Esophagus squamous epithelium (tissue), 5 donors: ENCODE measurements at regions not wholly inside any gene's neighbourhood (a gene's known extent, or its start where the extent isn't known, plus 50 kb on each side); places are given as distances from the start of the nearest gene placed in this dataset.

ENCODE experiments used
- DNase-seq: peaks from one replicate; lab custom pipeline; 2025; lab: John Stamatoyannopoulos, UW
- H3K27ac ChIP-seq, 4 donors: fragments of 200-600 bp; sonication (generic); one replicate each; pipeline ENCODE4 v1.5.1; 2016 to 2019; ENCODE audit warnings: mild to moderate bottlenecking in 1 of 4
- H3K27me3 ChIP-seq, 4 donors: fragments of 200-600 bp; sonication (generic); 1 replicate in 3 of 4; 2 replicates in 1 of 4; pipeline versions ENCODE4 v1.5.1 to v1.6.0; 2017 to 2021; ENCODE audit warnings: antibody characterized with exemption in 1 of 4
- H3K36me3 ChIP-seq, 3 donors: fragments of 200-600 bp; sonication (generic); one replicate each; pipeline ENCODE4 v1.5.1; 2016 to 2019
- H3K4me1 ChIP-seq, 3 donors: fragments of 200-600 bp; sonication (generic); one replicate each; pipeline ENCODE4 v1.5.1; 2017 to 2019
- H3K4me3 ChIP-seq, 4 donors: fragments of 200-600 bp; sonication (generic); 1 replicate in 3 of 4; 2 replicates in 1 of 4; pipeline ENCODE4 v1.5.1; 2016 to 2019; ENCODE audit warnings: mild to moderate bottlenecking in 2 of 4, moderate library complexity in 1 of 4
- H3K9me3 ChIP-seq, 3 donors: fragments of 200-600 bp; sonication (generic); one replicate each; pipeline ENCODE4 v1.5.1; 2016 to 2019
- CTCF ChIP-seq, 6 experiments: fragments of 450-650 bp in 4 of 6; fragments of 200-600 bp in 2 of 6; sonication (generic) in 2 of 6; IDR thresholded peaks; one replicate each; pipeline ENCODE4 v1.5.1; 2016 to 2019; ENCODE audit warnings: antibody characterized with exemption in 6 of 6, mild to moderate bottlenecking in 4 of 6, moderate library complexity in 4 of 6
- POLR2A ChIP-seq, 4 donors: fragments of 450-650 bp; IDR thresholded peaks; one replicate each; pipeline ENCODE4 v1.6.1; 2017; ENCODE audit warnings: antibody characterized with exemption in 4 of 4, mild to moderate bottlenecking in 4 of 4, moderate library complexity in 3 of 4
- WGBS, 2 donors: methylation state at CpG; one replicate each; pipeline ENCODE4 v1.1.5; 2018; 5-methylcytosine and 5-hydroxymethylcytosine counted together
- intact Hi-C: fragments of 100-400 bp; cut with DNase I; formaldehyde crosslinking; loops from one replicate; pipeline ENCODE4 v1.15.0; 2022
- donor health status: DM: yes; HTN: yes; CAD: no.

- TF ChIP-seq POLR2A (IDR thresholded peaks at IDR 0.05): peak in 2 of 4 donors; percentile 81 to 93
- no peak for TF ChIP-seq CTCF (IDR thresholded peaks at IDR 0.05)
- Histone ChIP-seq H3K27me3 (no peaks in the 10 kb centered on the region), H3K4me3 (peak overlapping the region; percentile 58 to 90 (median 74)), H3K36me3 (no peaks in the 10 kb centered on the region), H3K27ac (peak overlapping the region; percentile 96 to 99 (median 98)), H3K4me1 (peaks cover 0 to 21% (median 8%) of the 10 kb centered on the region in 3 donors), H3K9me3 (no peaks in the 10 kb centered on the region)
- intact Hi-C loops: loop anchor here (5.0 to 10.0 kb wide), 3 partner anchors 90 to 348 kb away; partner anchors contain the start of gene ARID1B
- peak; percentile 40 for DNase-seq
- WGBS, 2 donors: 1% methylated on average over 18 to 39 of the region's 105 CpGs
Measured at GRCh38 chr6:156686995-156687788, 90.0 kb upstream of the ARID1B start.

GRCh38 chr6:156686301-156686994 is 90.7 kb upstream of the ARID1B start:
- intact Hi-C loops: loop anchor here (5.0 to 10.0 kb wide), 3 partner anchors 91 to 348 kb away; partner anchors contain the start of gene ARID1B
- no peak for DNase-seq
- WGBS, 2 donors: 1 to 2% methylated on average over 15 of the region's 15 CpGs

GRCh38 chr6:156685823-156686222 is 91.4 kb upstream of the ARID1B start:
- H3K9me3 ChIP-seq: no peaks in the 10 kb centered on the region
- H3K36me3 ChIP-seq: no peaks in the 10 kb centered on the region
- intact Hi-C loops: loop anchor here (5.0 to 10.0 kb wide), 3 partner anchors 91 to 349 kb away; partner anchors contain the start of gene ARID1B
- peak overlapping the region; percentile 96 to 99 (median 98) for H3K27ac ChIP-seq
- H3K4me1 ChIP-seq: peaks cover 0 to 21% (median 8%) of the 10 kb centered on the region in 3 donors
- 17 to 19% methylated on average over 4 of the region's 4 CpGs for WGBS, 2 donors
- DNase-seq: no peak
- no peaks in the 10 kb centered on the region for H3K27me3 ChIP-seq
- peak overlapping the region in 3 of 4 donors; percentile 68 to 90 (median 81) for H3K4me3 ChIP-seq
- TF ChIP-seq CTCF (IDR thresholded peaks at IDR 0.05) (no peak), POLR2A (IDR thresholded peaks at IDR 0.05) (no peak)

More at GRCh38 chr6:156686301-156686994, 90.7 kb upstream of the ARID1B start:
- TF ChIP-seq POLR2A (IDR thresholded peaks at IDR 0.05) (no peak), CTCF (IDR thresholded peaks at IDR 0.05) (peak in 4 of 6 experiments; percentile 34 to 58 (median 49))
- Histone ChIP-seq H3K4me1 (peaks cover 0 to 21% (median 8%) of the 10 kb centered on the region in 3 donors), H3K27me3 (no peaks in the 10 kb centered on the region), H3K27ac (peak overlapping the region; percentile 96 to 99 (median 98)), H3K4me3 (peak overlapping the region; percentile 58 to 90 (median 74)), H3K36me3 (no peaks in the 10 kb centered on the region), H3K9me3 (no peaks in the 10 kb centered on the region)

- intact Hi-C loops: loop anchor here (10.0 kb wide), 2 partner anchors 119 to 351 kb away; no protein-coding TSS in a partner anchor
- no peaks in the 10 kb centered on the region for H3K27me3 ChIP-seq
- no peak overlapping the region for H3K27ac ChIP-seq
- no peaks in the 10 kb centered on the region for H3K36me3 ChIP-seq
- no peak for DNase-seq
- no peaks in the 10 kb centered on the region for H3K9me3 ChIP-seq
- peaks cover 0 to 21% (median 8%) of the 10 kb centered on the region in 3 donors for H3K4me1 ChIP-seq
- WGBS, 2 donors: 73 to 89% methylated on average over 5 of the region's 5 CpGs
- no peak for TF ChIP-seq CTCF (IDR thresholded peaks at IDR 0.05)
- no peak for TF ChIP-seq POLR2A (IDR thresholded peaks at IDR 0.05)
- no peak overlapping the region for H3K4me3 ChIP-seq
Measured at GRCh38 chr6:156683821-156684220, 93.4 kb upstream of the ARID1B start.
